GM23338 (cell line): ENCODE measurements at regions not wholly inside any gene's neighbourhood (a gene's known extent, or its start where the extent isn't known, plus 50 kb on each side); places are given as distances from the start of the nearest gene placed in this dataset.

Experiments
- ATAC-seq: fragments of 200-7000 bp; cut with Tn5 transposase; 3 replicates; pipeline ENCODE4 v1.9.1; 2020
- DNase-seq: peaks from one replicate; pipeline ENCODE4 v3.0.0-alpha.2; 2015; ENCODE audit warnings: low spot score
- H2AFZ ChIP-seq: fragments of 200-600 bp; sonication (generic); 2 replicates; pipeline ENCODE4 v1.8.0; 2016; ENCODE audit warnings: antibody characterized with exemption, mild to moderate bottlenecking, moderate library complexity
- H3F3A ChIP-seq: fragments of 200-600 bp; sonication (generic); replicated peaks from 2 replicates; pipeline ENCODE4 v1.8.0; 2017; ENCODE audit warnings: antibody characterized with exemption, mixed run types, low read depth
- H3K27ac ChIP-seq: fragments of 200-600 bp; sonication (generic); 2 replicates; pipeline ENCODE4 v1.6.1; 2016; ENCODE audit warnings: low read depth
- H3K27me3 ChIP-seq: fragments of 200-600 bp; sonication (generic); 2 replicates; pipeline ENCODE4 v1.8.0; 2016; ENCODE audit warnings: mild to moderate bottlenecking, mixed run types, moderate library complexity; ENCODE audit not compliant: insufficient read depth
- H3K36me3 ChIP-seq: fragments of 200-600 bp; sonication (generic); 2 replicates; pipeline ENCODE4 v1.8.0; 2016; ENCODE audit warnings: mild to moderate bottlenecking; ENCODE audit not compliant: insufficient read depth
- H3K4me1 ChIP-seq: fragments of 200-600 bp; sonication (generic); 2 replicates; pipeline ENCODE4 v1.8.0; 2016; ENCODE audit warnings: mild to moderate bottlenecking, moderate library complexity; ENCODE audit not compliant: insufficient read depth
- H3K4me2 ChIP-seq: fragments of 200-600 bp; sonication (generic); 2 replicates; pipeline ENCODE4 v1.7.1; 2017; ENCODE audit warnings: mixed run types
- H3K4me3 ChIP-seq: fragments of 200-600 bp; sonication (generic); 2 replicates; pipeline ENCODE4 v1.6.1; 2016; ENCODE audit warnings: mixed run types
- H3K79me2 ChIP-seq: fragments of 200-600 bp; sonication (generic); replicated peaks from 2 replicates; pipeline ENCODE4 v1.8.0; 2017; ENCODE audit warnings: mild to moderate bottlenecking; ENCODE audit not compliant: insufficient read depth
- H3K9me2 ChIP-seq: fragments of 200-600 bp; sonication (generic); 2 replicates; pipeline ENCODE4 v1.8.0; 2017; ENCODE audit not compliant: insufficient read depth
- H4K20me1 ChIP-seq: fragments of 200-600 bp; sonication (generic); replicated peaks from 2 replicates; pipeline ENCODE4 v1.8.0; 2017; ENCODE audit warnings: mild to moderate bottlenecking; ENCODE audit not compliant: insufficient read depth
- H3K27ac Mint-ChIP-seq: 2 replicates; pipeline ENCODE4 v1.8.0; 2020; ENCODE audit warnings: inconsistent platforms, mild to moderate bottlenecking, moderate library complexity, mixed read lengths
- H3K27me3 Mint-ChIP-seq: 3 replicates; pipeline ENCODE4 v1.8.0; 2022; ENCODE audit warnings: low read depth, mild to moderate bottlenecking, moderate library complexity, mixed read lengths, inconsistent platforms; ENCODE audit not compliant: insufficient read depth, poor library complexity
- H3K36me3 Mint-ChIP-seq: 3 replicates; pipeline ENCODE4 v1.8.0; 2021; ENCODE audit warnings: low read depth, mild to moderate bottlenecking, inconsistent platforms, moderate library complexity, mixed read lengths
- H3K4me1 Mint-ChIP-seq: 3 replicates; pipeline ENCODE4 v1.8.0; 2020; ENCODE audit warnings: mild to moderate bottlenecking, inconsistent platforms, mixed read lengths
- H3K4me3 Mint-ChIP-seq: 3 replicates; pipeline ENCODE4 v1.8.0; 2021; ENCODE audit warnings: moderate library complexity, mild to moderate bottlenecking, inconsistent platforms, mixed read lengths
- H3K9me3 Mint-ChIP-seq: 3 replicates; pipeline ENCODE4 v1.8.0; 2020; ENCODE audit warnings: moderate library complexity, mild to moderate bottlenecking, inconsistent platforms, mixed read lengths
- CREB1 ChIP-seq: fragments of 250-450 bp; sonication (Bioruptor Pico); IDR thresholded peaks from 2 replicates; pipeline ENCODE4 v1.5.0; 2020; ENCODE audit warnings: low read depth, mild to moderate bottlenecking, moderate library complexity
- CTCF ChIP-seq, 2 experiments: fragments of 200-600 bp in 1 of 2; sonication (generic) in 1 of 2; conservative IDR thresholded peaks; 2 replicates each; pipeline versions ENCODE4 v1.5.1 to v1.6.1; 2016 to 2017; ENCODE audit warnings: antibody characterized with exemption in 2 of 2, low read depth in 2 of 2, mild to moderate bottlenecking in 2 of 2, moderate library complexity in 1 of 2
- ETS1 ChIP-seq: IDR thresholded peaks from 2 replicates; pipeline ENCODE4 v1.6.1; 2016; ENCODE audit warnings: antibody characterized with exemption
- EZH2 ChIP-seq: fragments of 200-600 bp; sonication (generic); IDR thresholded peaks from one replicate; pipeline ENCODE4 v1.8.0; 2017; ENCODE audit warnings: antibody characterized with exemption, mild to moderate bottlenecking, low read depth; ENCODE audit not compliant: unreplicated experiment
- EZH2phosphoT487 ChIP-seq: fragments of 200-600 bp; sonication (generic); IDR thresholded peaks from one replicate; pipeline ENCODE4 v1.8.1; 2018; ENCODE audit warnings: antibody characterized with exemption; ENCODE audit not compliant: unreplicated experiment
- JUNB ChIP-seq: IDR thresholded peaks from one replicate; pipeline ENCODE4 v1.6.1; 2016; ENCODE audit warnings: antibody characterized with exemption; ENCODE audit not compliant: unreplicated experiment
- NANOG ChIP-seq: IDR thresholded peaks from 2 replicates; pipeline ENCODE4 v1.6.1; 2016; ENCODE audit warnings: antibody characterized with exemption, borderline replicate concordance
- POLR2AphosphoS5 ChIP-seq: IDR thresholded peaks from 2 replicates; pipeline ENCODE4 v1.6.1; 2016; ENCODE audit warnings: antibody characterized with exemption, low read depth
- REST ChIP-seq: IDR thresholded peaks from one replicate; pipeline ENCODE4 v1.6.1; 2018; ENCODE audit warnings: antibody characterized with exemption; ENCODE audit not compliant: unreplicated experiment
- STAT1 ChIP-seq: IDR thresholded peaks from one replicate; pipeline ENCODE4 v1.6.1; 2016; ENCODE audit warnings: antibody characterized with exemption; ENCODE audit not compliant: unreplicated experiment
- ZNF114 ChIP-seq: fragments of 250-450 bp; sonication (Bioruptor Pico); IDR thresholded peaks from 2 replicates; pipeline ENCODE4 v1.5.0; 2020; ENCODE audit warnings: mild to moderate bottlenecking, moderate library complexity
- ZNF331 ChIP-seq: fragments of 250-450 bp; sonication (Bioruptor Pico); IDR thresholded peaks from 2 replicates; pipeline ENCODE4 v1.5.0; 2020; ENCODE audit warnings: low read depth, mild to moderate bottlenecking, moderate library complexity
- ZNF462 ChIP-seq: fragments of 250-450 bp; sonication (Bioruptor Pico); IDR thresholded peaks from 2 replicates; pipeline ENCODE4 v1.5.0; 2020; ENCODE audit warnings: mild to moderate bottlenecking, moderate library complexity

- Histone ChIP-seq H3K27me3 (no peaks in the 10 kb centered on the region), H3K9me2 (peaks cover 21% of the 10 kb centered on the region; the same call in 1 of the 2 replicates), H3F3A (no peaks in the 10 kb centered on the region), H3K79me2 (no peaks in the 10 kb centered on the region), H3K4me1 (no peaks in the 10 kb centered on the region), H3K4me2 (no peak overlapping the region), H4K20me1 (no peaks in the 10 kb centered on the region), H3K36me3 (no peaks in the 10 kb centered on the region; the same call in 1 of the 2 replicates), H2AFZ (no peak overlapping the region), H3K4me3 (no peak overlapping the region), H3K27ac (no peak overlapping the region)
- Mint-ChIP-seq H3K4me1 (peaks cover 2% of the 10 kb centered on the region; the same call in 1 of the 3 replicates), H3K27ac (no peak overlapping the region), H3K9me3 (peaks cover 5% of the 10 kb centered on the region; the same call in 2 of the 3 replicates), H3K36me3 (no peaks in the 10 kb centered on the region), H3K4me3 (no peak overlapping the region), H3K27me3 (peaks cover 9% of the 10 kb centered on the region)
- ATAC-seq (no peak), DNase-seq (no peak)
- TF ChIP-seq ZNF462 (CRISPR knock-in tag) = no peak
- TF ChIP-seq EZH2 = no peak
- TF ChIP-seq JUNB = no peak
- no peak for TF ChIP-seq NANOG
- TF ChIP-seq REST = no peak
- TF ChIP-seq ETS1 = no peak
- TF ChIP-seq EZH2phosphoT487 = no peak
- TF ChIP-seq CTCF (conservative IDR thresholded peaks at IDR 0.05; ENCODE audit: low read depth in 2 of 2) = no peak
- TF ChIP-seq POLR2AphosphoS5 = no peak
- TF ChIP-seq STAT1 = no peak
- TF ChIP-seq CREB1 = no peak
- no peak for TF ChIP-seq ZNF114 (CRISPR knock-in tag)
- no peak for TF ChIP-seq ZNF331 (CRISPR knock-in tag)
These were observed 313.5 kb downstream of the AGTPBP1 start for GRCh38 chr9:85428230-85428629.
